GM06990 (cell line): ENCODE measurements at regions not wholly inside any gene's neighbourhood (a gene's known extent, or its start where the extent isn't known, plus 50 kb on each side); places are given as distances from the start of the nearest gene placed in this dataset.

Source experiments
- DNase-seq: peaks from one replicate; pipeline ENCODE4 v3.0.0-alpha.2; 2011; ENCODE audit not compliant: insufficient read length; ENCODE audit errors: extremely low read depth
- H3K27me3 ChIP-seq: replicated peaks from 2 replicates; pipeline ENCODE4 v1.6.0; 2011; ENCODE audit warnings: low read length; ENCODE audit not compliant: control insufficient read depth, insufficient read depth
- H3K36me3 ChIP-seq: 2 replicates; pipeline ENCODE4 v1.5.1; 2011; ENCODE audit warnings: low read length; ENCODE audit not compliant: control insufficient read depth, insufficient read depth
- H3K4me3 ChIP-seq: replicated peaks from 2 replicates; pipeline ENCODE4 v1.5.1; 2011; ENCODE audit warnings: low read depth, mild to moderate bottlenecking, control low read depth, low read length
- TF ChIP-seq, protein P1 (sequence below): IDR thresholded peaks from 2 replicates; pipeline ENCODE4 v1.5.1; 2011; ENCODE audit warnings: low read length, control low read depth, mild to moderate bottlenecking, inconsistent platforms; ENCODE audit not compliant: insufficient read depth, poor library complexity, severe bottlenecking

DNA sequence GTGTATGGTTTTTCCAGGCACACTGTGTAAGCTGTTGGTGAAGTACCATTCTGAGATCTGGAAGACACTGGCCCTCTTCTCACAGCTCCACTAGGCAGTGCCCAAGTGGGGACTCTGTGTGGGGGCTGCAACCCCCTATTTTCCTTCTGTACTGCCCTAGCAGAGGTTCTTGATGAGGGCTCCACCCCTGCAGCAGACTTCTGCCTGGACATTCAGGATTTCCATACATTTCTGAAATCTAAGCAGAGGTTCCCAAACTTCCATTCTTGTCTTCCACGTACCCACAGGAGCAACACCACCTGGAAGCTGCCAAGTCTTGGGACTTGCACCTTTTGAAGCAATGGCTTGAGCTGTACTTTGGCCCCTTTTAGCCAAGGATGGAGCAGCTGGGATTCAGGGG is 85.2 kb upstream of the PRMT8 start:
- TF ChIP-seq, protein P1, sequence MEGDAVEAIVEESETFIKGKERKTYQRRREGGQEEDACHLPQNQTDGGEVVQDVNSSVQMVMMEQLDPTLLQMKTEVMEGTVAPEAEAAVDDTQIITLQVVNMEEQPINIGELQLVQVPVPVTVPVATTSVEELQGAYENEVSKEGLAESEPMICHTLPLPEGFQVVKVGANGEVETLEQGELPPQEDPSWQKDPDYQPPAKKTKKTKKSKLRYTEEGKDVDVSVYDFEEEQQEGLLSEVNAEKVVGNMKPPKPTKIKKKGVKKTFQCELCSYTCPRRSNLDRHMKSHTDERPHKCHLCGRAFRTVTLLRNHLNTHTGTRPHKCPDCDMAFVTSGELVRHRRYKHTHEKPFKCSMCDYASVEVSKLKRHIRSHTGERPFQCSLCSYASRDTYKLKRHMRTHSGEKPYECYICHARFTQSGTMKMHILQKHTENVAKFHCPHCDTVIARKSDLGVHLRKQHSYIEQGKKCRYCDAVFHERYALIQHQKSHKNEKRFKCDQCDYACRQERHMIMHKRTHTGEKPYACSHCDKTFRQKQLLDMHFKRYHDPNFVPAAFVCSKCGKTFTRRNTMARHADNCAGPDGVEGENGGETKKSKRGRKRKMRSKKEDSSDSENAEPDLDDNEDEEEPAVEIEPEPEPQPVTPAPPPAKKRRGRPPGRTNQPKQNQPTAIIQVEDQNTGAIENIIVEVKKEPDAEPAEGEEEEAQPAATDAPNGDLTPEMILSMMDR = no peak
- no peaks in the 10 kb centered on the region for H3K27me3 ChIP-seq
- no peak overlapping the region for H3K4me3 ChIP-seq
- no peak for DNase-seq
- no peaks in the 10 kb centered on the region for H3K36me3 ChIP-seq

- Histone ChIP-seq H3K36me3 (no peaks in the 10 kb centered on the region), H3K4me3 (no peak overlapping the region), H3K27me3 (no peaks in the 10 kb centered on the region)
- DNase-seq = no peak
- TF ChIP-seq, protein P1 = no peak
Measured at GRCh38 chr12:3407723-3408122, 83.3 kb upstream of the PRMT8 start.

DNA sequence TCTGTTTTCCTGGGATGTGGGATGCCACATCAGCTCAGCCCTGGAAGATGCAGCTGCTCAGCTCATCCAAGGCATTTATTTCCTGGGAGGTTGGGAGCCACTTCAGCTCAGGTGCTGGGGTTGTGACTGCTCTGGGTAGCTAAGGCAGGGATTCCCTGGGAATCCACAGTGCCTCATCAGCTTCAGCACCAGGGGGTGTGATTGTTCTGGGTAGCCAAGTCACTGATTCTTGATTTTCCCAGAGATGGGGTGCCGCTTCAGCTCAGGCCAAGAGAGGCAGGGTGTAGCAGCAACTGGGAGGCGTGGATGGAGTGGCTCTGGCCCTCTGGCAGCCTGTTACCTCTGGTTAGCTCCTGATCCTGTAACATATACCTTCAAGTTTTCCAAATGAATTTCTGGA is 81.3 kb upstream of the PRMT8 start:
- TF ChIP-seq, protein P1 = no peak
- Histone ChIP-seq H3K36me3 (no peaks in the 10 kb centered on the region), H3K4me3 (no peak overlapping the region), H3K27me3 (no peaks in the 10 kb centered on the region)
- DNase-seq = no peak

DNA sequence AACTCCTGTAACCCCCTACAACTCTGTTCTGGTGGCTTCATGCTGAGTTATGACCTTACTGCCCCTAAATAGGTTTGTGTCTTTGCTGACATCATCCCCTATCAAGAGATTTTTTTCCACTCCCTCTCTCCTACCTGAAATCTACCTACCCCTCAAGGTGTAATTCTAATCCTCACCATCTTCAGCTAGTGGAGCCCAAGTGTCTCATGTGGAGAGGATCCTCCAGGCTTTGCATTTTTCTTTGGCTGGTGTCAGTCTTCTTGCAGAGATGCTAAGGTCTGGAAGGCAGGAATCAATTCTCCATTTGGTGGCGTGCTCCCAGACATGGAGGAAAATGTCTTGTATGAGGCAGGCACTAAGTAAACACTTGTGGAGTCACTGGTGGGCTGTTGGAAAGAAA is 74.8 kb upstream of the PRMT8 start:
- Histone ChIP-seq H3K36me3 (no peaks in the 10 kb centered on the region), H3K27me3 (no peaks in the 10 kb centered on the region; the same call in 1 of the 2 replicates), H3K4me3 (no peak overlapping the region)
- no peak for DNase-seq
- TF ChIP-seq, protein P1 = no peak

- no peak overlapping the region for H3K4me3 ChIP-seq
- H3K36me3 ChIP-seq = no peaks in the 10 kb centered on the region
- TF ChIP-seq, protein P1 = no peak
- no peaks in the 10 kb centered on the region; the same call in 1 of the 2 replicates for H3K27me3 ChIP-seq
- DNase-seq = no peak
Measured at GRCh38 chr12:3416670-3417069, 74.3 kb upstream of the PRMT8 start.

GRCh38 chr12:3417113-3417512 is 73.9 kb upstream of the PRMT8 start:
- no peaks in the 10 kb centered on the region for H3K36me3 ChIP-seq
- H3K27me3 ChIP-seq = no peaks in the 10 kb centered on the region; the same call in 1 of the 2 replicates
- TF ChIP-seq, protein P1 = no peak

More at GRCh38 chr12:3417113-3417512, 73.9 kb upstream of the PRMT8 start:
- H3K4me3 ChIP-seq = no peak overlapping the region
- no peak for DNase-seq
